Vagina (tissue), 2 donors: ENCODE measurements at regions not wholly inside any gene's neighbourhood (a gene's known extent, or its start where the extent isn't known, plus 50 kb on each side); places are given as distances from the start of the nearest gene placed in this dataset.

ENCODE experiments used
- DNase-seq, 2 donors: peaks; one replicate each; pipeline ENCODE4 v3.0.0-alpha.2; 2017; ENCODE audit errors: extremely low spot score in 2 of 2
- H3K27ac ChIP-seq: fragments of 200-600 bp; sonication (generic); one replicate; pipeline ENCODE4 v1.5.1; 2019
- H3K27me3 ChIP-seq: fragments of 200-600 bp; sonication (generic); one replicate; pipeline ENCODE4 v1.5.1; 2019
- H3K36me3 ChIP-seq, 2 donors: fragments of 200-600 bp; sonication (generic); one replicate each; pipeline ENCODE4 v1.5.1; 2017 to 2019
- H3K4me1 ChIP-seq: fragments of 200-600 bp; sonication (generic); one replicate; pipeline ENCODE4 v1.5.1; 2019
- H3K4me3 ChIP-seq, 2 donors: fragments of 200-600 bp; sonication (generic); 1 replicate in 1 of 2; 2 replicates in 1 of 2; pipeline ENCODE4 v1.5.1; 2016 to 2019
- H3K9me3 ChIP-seq: fragments of 200-600 bp; sonication (generic); one replicate; pipeline ENCODE4 v1.5.1; 2019
- CTCF ChIP-seq, 3 experiments: fragments of 450-650 bp in 2 of 3; fragments of 200-600 bp in 1 of 3; sonication (generic) in 1 of 3; IDR thresholded peaks; one replicate each; pipeline ENCODE4 v1.5.1; 2017 to 2019; ENCODE audit warnings: antibody characterized with exemption in 3 of 3, mild to moderate bottlenecking in 2 of 3, moderate library complexity in 2 of 3
- POLR2A ChIP-seq, 2 donors: fragments of 450-650 bp; IDR thresholded peaks; one replicate each; pipeline ENCODE4 v1.6.1; 2017; ENCODE audit warnings: antibody characterized with exemption in 2 of 2, mild to moderate bottlenecking in 2 of 2, moderate library complexity in 2 of 2
- POLR2AphosphoS5 ChIP-seq, 2 donors: sonication (generic); formaldehyde crosslinking; IDR thresholded peaks; one replicate each; pipeline ENCODE4 v1.9.0; 2017; ENCODE audit warnings: antibody characterized with exemption in 2 of 2, mild to moderate bottlenecking in 2 of 2, low read depth in 1 of 2; ENCODE audit not compliant: insufficient read depth in 1 of 2
- intact Hi-C: fragments of 100-400 bp; cut with DNase I; formaldehyde crosslinking; loops from one replicate; pipeline ENCODE4 v1.15.1; 2023

DNA sequence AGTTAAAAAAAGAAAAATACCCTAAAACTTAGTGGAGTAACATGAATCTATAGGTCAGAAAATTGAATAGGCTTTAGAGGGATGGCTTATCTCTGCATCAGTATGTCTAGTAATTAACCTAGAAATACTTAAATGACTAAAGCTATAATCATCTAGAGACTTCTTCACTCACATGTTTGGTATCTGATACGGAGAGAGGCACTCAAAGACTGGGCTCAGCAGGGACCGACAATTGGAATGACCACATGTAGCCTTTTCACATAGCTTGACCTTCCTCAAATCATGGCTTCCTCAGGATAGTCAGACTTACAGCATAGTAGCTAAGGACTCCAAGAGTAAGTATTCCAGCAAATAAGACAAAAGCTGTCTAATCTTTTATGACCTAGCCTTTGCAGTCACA lies 105.3 kb upstream of the RORB start:
- Histone ChIP-seq H3K27me3 (no peaks in the 10 kb centered on the region), H3K4me1 (no peaks in the 10 kb centered on the region), H3K4me3 (no peak overlapping the region), H3K27ac (no peak overlapping the region), H3K36me3 (no peaks in the 10 kb centered on the region), H3K9me3 (no peaks in the 10 kb centered on the region)
- TF ChIP-seq CTCF (IDR thresholded peaks at IDR 0.05) = no peak
- DNase-seq = no peak
- intact Hi-C loops = no loop called here

DNA sequence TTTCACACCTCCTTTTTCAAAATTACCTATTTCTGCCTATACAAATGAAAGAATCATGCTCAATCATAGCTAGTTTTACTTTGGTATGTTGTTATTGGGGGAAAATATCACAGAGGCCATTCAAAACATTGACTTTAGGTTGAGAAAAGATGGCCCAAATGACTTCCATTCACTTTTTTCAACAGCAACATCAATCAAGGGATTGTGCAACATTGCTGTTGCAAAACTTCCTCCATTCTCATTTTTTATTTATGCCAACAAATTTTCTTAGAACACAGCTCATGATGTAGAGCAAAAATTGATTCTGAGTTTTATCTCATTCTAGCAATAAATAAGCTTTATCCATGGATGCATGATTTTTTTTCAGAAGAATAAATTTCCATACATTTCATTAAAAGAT lies 93.6 kb upstream of the RORB start:
- Histone ChIP-seq H3K4me1 (no peaks in the 10 kb centered on the region), H3K4me3 (no peak overlapping the region), H3K27ac (no peak overlapping the region), H3K27me3 (no peaks in the 10 kb centered on the region), H3K36me3 (no peaks in the 10 kb centered on the region), H3K9me3 (peaks cover 4% of the 10 kb centered on the region)
- no peak for DNase-seq
- intact Hi-C loops = no loop called here
- TF ChIP-seq CTCF (IDR thresholded peaks at IDR 0.05) = no peak
- no peak for TF ChIP-seq POLR2A (IDR thresholded peaks at IDR 0.05)
- TF ChIP-seq POLR2AphosphoS5 (IDR thresholded peaks at IDR 0.05; ENCODE audit: insufficient read depth in 1 of 2, low read depth in 1 of 2) = no peak

DNA sequence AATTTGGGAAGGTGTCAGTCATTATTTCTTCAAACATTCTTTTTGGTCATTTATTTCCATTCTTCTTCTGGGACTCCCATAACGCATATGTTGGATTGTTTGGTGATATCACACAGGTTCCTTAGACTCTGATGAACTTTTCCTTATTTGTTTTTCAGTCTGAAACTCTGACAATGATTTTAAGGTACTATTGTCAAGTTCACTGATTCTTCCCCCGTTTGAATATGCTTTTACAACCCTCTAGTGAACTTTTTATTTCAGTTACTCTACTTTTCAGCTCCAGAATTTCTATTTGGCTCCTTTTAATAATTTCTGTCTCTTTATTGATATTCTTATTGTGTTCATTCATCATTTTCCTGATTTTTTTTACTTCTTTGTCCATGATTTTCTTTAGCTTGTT lies 92.5 kb upstream of the RORB start:
- intact Hi-C loops = no loop called here

GRCh38 chr9:74407166-74407565 lies 90.0 kb upstream of the RORB start:
- Histone ChIP-seq H3K27ac (no peak overlapping the region), H3K36me3 (no peaks in the 10 kb centered on the region), H3K27me3 (no peaks in the 10 kb centered on the region), H3K9me3 (peaks cover 4% of the 10 kb centered on the region), H3K4me3 (no peak overlapping the region), H3K4me1 (no peaks in the 10 kb centered on the region)
- intact Hi-C loops = no loop called here
- no peak for TF ChIP-seq CTCF (IDR thresholded peaks at IDR 0.05)
- no peak for TF ChIP-seq POLR2AphosphoS5 (IDR thresholded peaks at IDR 0.05; ENCODE audit: insufficient read depth in 1 of 2, low read depth in 1 of 2)
- TF ChIP-seq POLR2A (IDR thresholded peaks at IDR 0.05) = no peak
- no peak for DNase-seq

More for the DNA sequence above, 92.5 kb upstream of the RORB start:
- no peak for DNase-seq
- Histone ChIP-seq H3K27ac (no peak overlapping the region), H3K36me3 (no peaks in the 10 kb centered on the region), H3K27me3 (no peaks in the 10 kb centered on the region), H3K9me3 (peaks cover 4% of the 10 kb centered on the region), H3K4me3 (no peak overlapping the region), H3K4me1 (no peaks in the 10 kb centered on the region)
- no peak for TF ChIP-seq CTCF (IDR thresholded peaks at IDR 0.05)
- no peak for TF ChIP-seq POLR2AphosphoS5 (IDR thresholded peaks at IDR 0.05; ENCODE audit: insufficient read depth in 1 of 2, low read depth in 1 of 2)
- TF ChIP-seq POLR2A (IDR thresholded peaks at IDR 0.05) = no peak

GRCh38 chr9:74412236-74412979 lies 84.7 kb upstream of the RORB start:
- intact Hi-C loops = no loop called here
- TF ChIP-seq POLR2A (IDR thresholded peaks at IDR 0.05) (no peak), POLR2AphosphoS5 (IDR thresholded peaks at IDR 0.05; ENCODE audit: insufficient read depth in 1 of 2, low read depth in 1 of 2) (no peak), CTCF (IDR thresholded peaks at IDR 0.05) (no peak)
- H3K27me3 ChIP-seq = no peaks in the 10 kb centered on the region
- H3K4me3 ChIP-seq = no peak overlapping the region
- H3K36me3 ChIP-seq = no peaks in the 10 kb centered on the region
- H3K27ac ChIP-seq = no peak overlapping the region
- DNase-seq = no peak
- H3K9me3 ChIP-seq = no peaks in the 10 kb centered on the region
- H3K4me1 ChIP-seq = no peaks in the 10 kb centered on the region
